ENCODE measurements at regions not wholly inside any gene's neighbourhood (a gene's known extent, or its start where the extent isn't known, plus 50 kb on each side); places are given as distances from the start of the nearest gene placed in this dataset.
"Not testable (repeated sequence)": the region's sequence is repeated elsewhere in the genome, so short reads cannot be mapped to it uniquely, and the experiment has no call there.

GRCh38 chr16:22572331-22573224 lies 61.9 kb downstream of the NPIPB5 start:
- H3K36me3 ChIP-seq; H3K27me3 ChIP-seq; H3K9me3 ChIP-seq; H3K27ac ChIP-seq; H3K9ac ChIP-seq (ENCODE audit: low read depth in 2 of 2, low read length in 2 of 2); H3K4me3 ChIP-seq; H3K4me1 ChIP-seq; DNase-seq; intact Hi-C loops (cut with DNase I): not testable (repeated sequence)

- H3K4me3 ChIP-seq; H3K4me1 ChIP-seq; DNase-seq; H3K36me3 ChIP-seq; H3K27me3 ChIP-seq; H3K9me3 ChIP-seq; H3K9ac ChIP-seq (ENCODE audit: low read depth in 2 of 2, low read length in 2 of 2); intact Hi-C loops (cut with DNase I); H3K27ac ChIP-seq: not testable (repeated sequence)
Measured at GRCh38 chr16:22573225-22573530, 62.5 kb downstream of the NPIPB5 start.

DNA sequence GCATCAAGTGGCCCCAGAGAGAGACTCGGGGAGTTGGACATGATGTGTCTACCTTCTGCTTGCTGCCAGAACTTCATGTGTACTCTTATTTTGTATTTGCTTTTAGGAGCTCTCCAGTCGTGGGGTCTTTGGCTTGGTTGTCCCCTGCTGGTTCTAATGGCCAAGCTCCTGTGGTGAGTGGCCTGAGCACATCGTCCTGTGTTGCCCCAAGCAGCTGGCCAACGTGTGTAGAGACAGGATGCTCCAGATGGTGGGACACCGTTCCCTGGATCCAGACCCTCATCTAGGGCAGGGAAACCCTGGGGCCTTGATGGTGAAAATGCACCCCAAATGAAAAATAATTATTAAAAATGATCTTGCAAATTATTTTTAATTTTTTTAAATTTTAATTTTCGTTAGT lies 65.8 kb downstream of the NPIPB5 start:
- H3K36me3 ChIP-seq; H3K27me3 ChIP-seq; H3K4me3 ChIP-seq; H3K27ac ChIP-seq; H3K9ac ChIP-seq (ENCODE audit: low read depth in 2 of 2, low read length in 2 of 2); H3K4me1 ChIP-seq; intact Hi-C loops (cut with DNase I); DNase-seq; H3K9me3 ChIP-seq: not testable (repeated sequence)

DNA sequence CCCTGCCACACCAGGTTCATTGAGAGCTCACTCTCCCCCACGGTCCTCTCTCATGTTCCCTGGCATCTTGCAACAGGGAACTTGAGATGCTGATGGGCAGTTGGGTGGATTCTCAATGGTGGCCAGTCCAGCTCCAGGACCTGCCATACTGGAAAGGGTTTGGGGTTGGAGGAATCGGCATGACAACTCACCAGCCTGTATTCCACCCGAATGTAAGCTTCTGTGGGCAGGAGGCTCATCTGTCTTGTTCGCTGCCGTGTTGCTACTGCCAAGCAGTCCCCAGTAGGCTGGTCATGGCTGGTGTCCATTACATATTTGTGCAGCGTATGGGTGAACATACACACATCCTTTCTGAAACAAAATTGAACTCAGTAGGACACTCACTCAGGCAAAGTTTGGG lies 72.5 kb downstream of the NPIPB5 start:
- H3K9ac ChIP-seq (ENCODE audit: low read depth in 2 of 2, low read length in 2 of 2); H3K9me3 ChIP-seq; intact Hi-C loops (cut with DNase I); H3K4me3 ChIP-seq; H3K36me3 ChIP-seq; H3K27ac ChIP-seq; H3K4me1 ChIP-seq; DNase-seq; H3K27me3 ChIP-seq: not testable (repeated sequence)

DNA sequence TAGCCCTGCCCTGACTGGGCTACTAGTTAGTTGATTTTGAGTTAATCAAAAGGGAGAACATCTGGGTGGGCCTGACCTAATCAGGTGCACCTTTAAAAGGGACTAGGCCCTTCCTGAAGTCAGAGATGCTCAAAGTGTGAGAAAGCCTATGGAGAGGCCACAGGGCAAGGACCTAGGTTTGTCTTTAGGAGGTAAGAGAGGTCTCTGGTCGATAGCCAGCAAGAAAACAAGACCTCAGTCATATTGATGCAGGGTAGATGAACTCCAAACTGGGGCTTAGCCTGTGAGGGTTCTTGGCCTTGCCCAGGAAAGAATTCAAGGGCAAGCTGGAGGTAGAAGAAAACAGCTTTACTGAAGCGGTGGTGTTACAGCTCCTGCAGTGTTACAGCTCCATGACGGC lies 73.8 kb downstream of the NPIPB5 start:
- H3K9me3 ChIP-seq; H3K4me1 ChIP-seq; H3K4me3 ChIP-seq; H3K27me3 ChIP-seq; intact Hi-C loops (cut with DNase I); H3K27ac ChIP-seq; DNase-seq; H3K9ac ChIP-seq (ENCODE audit: low read depth in 2 of 2, low read length in 2 of 2); H3K36me3 ChIP-seq: not testable (repeated sequence)

DNA sequence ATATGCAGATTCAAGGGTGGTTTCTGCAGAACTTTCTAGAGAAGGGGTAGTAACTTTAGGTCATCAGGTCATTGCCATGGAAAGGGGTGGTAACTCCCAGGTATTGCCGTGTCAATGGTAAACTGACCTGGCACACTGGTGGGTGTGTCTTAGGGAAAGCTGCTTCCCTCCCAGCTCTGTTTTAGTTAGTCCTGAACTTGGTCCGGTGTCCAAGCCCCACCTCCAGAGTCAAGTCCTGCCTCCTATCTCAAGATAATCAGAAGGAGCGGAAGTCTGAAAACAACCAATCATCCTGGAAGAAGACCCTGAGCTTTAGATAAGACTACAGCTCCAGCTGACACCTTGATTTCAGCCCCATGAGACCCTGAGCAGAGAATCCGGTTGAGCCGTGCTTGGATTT lies 74.2 kb downstream of the NPIPB5 start:
- H3K4me3 ChIP-seq; H3K27ac ChIP-seq; intact Hi-C loops (cut with DNase I): not testable (repeated sequence)

DNA sequence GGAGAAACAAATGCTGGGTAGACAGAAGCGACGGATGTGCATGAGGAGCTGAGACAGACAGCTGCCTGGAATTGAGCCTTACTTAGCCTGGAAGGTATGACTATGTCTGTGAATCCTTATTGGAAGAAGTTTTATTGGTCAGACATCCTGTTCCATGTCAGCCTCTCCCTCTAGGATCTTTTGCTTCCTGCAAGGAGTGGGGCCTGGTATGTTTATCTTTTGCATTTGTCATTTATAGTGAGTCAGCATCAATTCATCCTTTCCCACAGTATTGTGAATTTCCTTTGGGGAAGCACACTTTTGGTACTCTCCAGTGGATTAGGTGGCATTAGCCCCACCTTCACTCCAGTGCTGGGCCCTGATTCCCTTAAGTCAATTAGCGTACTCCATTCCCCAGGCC lies 74.7 kb downstream of the NPIPB5 start:
- intact Hi-C loops (cut with DNase I); H3K4me1 ChIP-seq; H3K4me3 ChIP-seq; H3K9me3 ChIP-seq; H3K9ac ChIP-seq (ENCODE audit: low read depth in 2 of 2, low read length in 2 of 2); DNase-seq; H3K27ac ChIP-seq; H3K27me3 ChIP-seq; H3K36me3 ChIP-seq: not testable (repeated sequence)

More for the DNA sequence above, 74.2 kb downstream of the NPIPB5 start:
- not testable (repeated sequence) for H3K9me3 ChIP-seq; H3K27me3 ChIP-seq; H3K4me1 ChIP-seq; H3K9ac ChIP-seq (ENCODE audit: low read depth in 2 of 2, low read length in 2 of 2); H3K36me3 ChIP-seq; DNase-seq

DNA sequence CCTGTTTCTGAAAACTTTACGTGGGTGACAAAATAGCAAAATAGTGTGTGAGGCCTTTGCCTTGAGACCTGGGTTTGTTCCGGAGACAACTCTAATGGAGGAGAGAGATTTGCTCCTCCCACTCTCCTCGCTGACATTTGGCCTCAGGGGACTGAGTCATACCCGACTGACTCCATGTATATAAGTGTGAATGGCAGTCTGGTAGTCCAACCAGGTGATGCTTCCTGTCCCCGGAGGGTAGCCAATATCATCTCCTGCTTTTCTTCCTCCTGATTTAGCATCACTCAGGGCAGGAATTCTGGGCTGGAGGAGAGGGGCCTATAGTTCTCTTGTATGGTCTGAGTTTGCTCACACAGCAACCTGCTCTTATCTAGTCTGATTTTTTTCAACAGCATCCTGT lies 76.0 kb downstream of the NPIPB5 start:
- H3K27ac ChIP-seq; H3K9ac ChIP-seq (ENCODE audit: low read depth in 2 of 2, low read length in 2 of 2); H3K4me3 ChIP-seq; intact Hi-C loops (cut with DNase I); H3K36me3 ChIP-seq; H3K27me3 ChIP-seq; H3K4me1 ChIP-seq; DNase-seq; H3K9me3 ChIP-seq: not testable (repeated sequence)

GRCh38 chr16:22589757-22590156 lies 79.1 kb downstream of the NPIPB5 start:
- intact Hi-C loops (cut with DNase I); H3K36me3 ChIP-seq; H3K9me3 ChIP-seq; DNase-seq; H3K4me1 ChIP-seq; H3K4me3 ChIP-seq; H3K27ac ChIP-seq; H3K27me3 ChIP-seq; H3K9ac ChIP-seq (ENCODE audit: low read depth in 2 of 2, low read length in 2 of 2): not testable (repeated sequence)

- H3K36me3 ChIP-seq; intact Hi-C loops (cut with DNase I); H3K9me3 ChIP-seq: not testable (repeated sequence)
Measured at GRCh38 chr16:22596445-22597045, 85.9 kb downstream of the NPIPB5 start.

DNA sequence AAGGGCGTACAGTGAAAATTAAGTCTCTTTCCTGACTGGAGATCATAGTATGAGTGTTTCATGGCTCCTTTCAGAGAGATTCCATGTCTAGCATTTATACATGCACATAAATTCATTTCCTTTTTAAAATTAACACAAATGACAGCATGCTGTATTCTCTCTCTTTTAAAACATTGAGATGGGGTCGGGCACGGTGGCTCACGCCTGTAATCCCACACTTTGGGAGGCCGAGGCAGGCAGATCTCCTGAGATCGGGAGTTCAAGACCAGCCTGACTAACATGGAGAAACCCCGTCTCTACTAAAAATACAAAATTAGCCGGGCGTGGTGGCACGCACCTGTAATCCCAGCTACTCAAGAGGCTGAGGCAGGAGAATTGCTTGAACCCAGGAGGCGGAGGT lies 93.1 kb downstream of the NPIPB5 start:
- H3K9ac ChIP-seq (ENCODE audit: low read depth in 2 of 2, low read length in 2 of 2); H3K4me1 ChIP-seq; intact Hi-C loops (cut with DNase I): not testable (repeated sequence)

More at GRCh38 chr16:22596445-22597045, 85.9 kb downstream of the NPIPB5 start:
- H3K4me1 ChIP-seq; H3K27ac ChIP-seq; DNase-seq; H3K4me3 ChIP-seq; H3K9ac ChIP-seq (ENCODE audit: low read depth in 2 of 2, low read length in 2 of 2); H3K27me3 ChIP-seq: not testable (repeated sequence)

GRCh38 chr16:22606619-22607018 lies 95.9 kb downstream of the NPIPB5 start:
- H3K4me3 ChIP-seq; H3K27me3 ChIP-seq; H3K9me3 ChIP-seq; H3K4me1 ChIP-seq; DNase-seq; H3K9ac ChIP-seq (ENCODE audit: low read depth in 2 of 2, low read length in 2 of 2); H3K27ac ChIP-seq; intact Hi-C loops (cut with DNase I); H3K36me3 ChIP-seq: not testable (repeated sequence)

More for the DNA sequence above, 93.1 kb downstream of the NPIPB5 start:
- not testable (repeated sequence) for H3K9me3 ChIP-seq, H3K27me3 ChIP-seq, H3K27ac ChIP-seq, DNase-seq, H3K36me3 ChIP-seq, H3K4me3 ChIP-seq

DNA sequence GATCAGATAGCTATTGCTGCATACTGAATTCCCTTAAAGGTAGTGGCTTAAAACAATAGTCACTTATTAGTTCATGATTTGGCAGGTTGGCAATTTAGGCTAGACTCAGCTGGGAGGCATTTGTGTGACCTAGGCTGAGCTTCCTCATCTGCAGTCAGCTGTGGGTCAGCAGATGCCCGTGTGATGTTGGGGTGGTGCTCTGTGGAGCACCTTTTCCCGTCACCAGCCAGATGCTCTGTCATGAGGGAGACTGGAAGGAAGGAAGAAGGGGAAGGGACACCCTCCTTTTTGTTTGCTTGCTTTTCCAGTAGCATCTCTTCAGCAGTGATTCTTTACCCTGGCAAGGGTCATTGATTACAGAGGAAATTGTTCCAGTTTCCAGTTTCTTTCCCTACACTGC lies 99.1 kb downstream of the NPIPB5 start:
- H3K9me3 ChIP-seq; H3K36me3 ChIP-seq; H3K27me3 ChIP-seq; intact Hi-C loops (cut with DNase I); H3K9ac ChIP-seq (ENCODE audit: low read depth in 2 of 2, low read length in 2 of 2); H3K4me3 ChIP-seq; H3K4me1 ChIP-seq; H3K27ac ChIP-seq; DNase-seq: not testable (repeated sequence)

GRCh38 chr16:22611128-22611527 lies 100.4 kb downstream of the NPIPB5 start:
- H3K27ac ChIP-seq; H3K4me1 ChIP-seq; H3K9ac ChIP-seq (ENCODE audit: low read depth in 2 of 2, low read length in 2 of 2); H3K4me3 ChIP-seq; H3K36me3 ChIP-seq; intact Hi-C loops (cut with DNase I); H3K9me3 ChIP-seq; DNase-seq; H3K27me3 ChIP-seq: not testable (repeated sequence)
